A549 (cell line): ENCODE measurements at regions not wholly inside any gene's neighbourhood (a gene's known extent, or its start where the extent isn't known, plus 50 kb on each side); places are given as distances from the start of the nearest gene placed in this dataset.

Source experiments
- BHLHE40 ChIP-seq: IDR thresholded peaks from 2 replicates; pipeline ENCODE4 v1.6.1; 2012; ENCODE audit warnings: low read depth, low read length, inconsistent platforms
- CBX8 ChIP-seq: fragments of 200-600 bp; sonication (generic); IDR thresholded peaks from 2 replicates; pipeline ENCODE4 v1.6.1; 2016
- CHD4 ChIP-seq: fragments of 200-600 bp; sonication (generic); IDR thresholded peaks from 2 replicates; pipeline ENCODE4 v1.6.1; 2016; ENCODE audit warnings: antibody characterized with exemption, mild to moderate bottlenecking, borderline replicate concordance
- FOSL2 ChIP-seq, 2 experiments: fragments of 450-650 bp in 1 of 2; fragments of >200 bp in 1 of 2; sonication (Bioruptor Twin) in 1 of 2; formaldehyde crosslinking; IDR thresholded peaks; 2 replicates each; pipeline versions ENCODE4 v1.5.0 to v1.6.1; 2016 to 2020; ENCODE audit warnings: mild to moderate bottlenecking in 1 of 2, moderate library complexity in 1 of 2
- KDM1A ChIP-seq: fragments of 200-600 bp; sonication (generic); IDR thresholded peaks from 2 replicates; pipeline ENCODE4 v1.6.1; 2016; ENCODE audit warnings: low read depth, mild to moderate bottlenecking
- KDM5A ChIP-seq: fragments of 200-600 bp; sonication (generic); IDR thresholded peaks from 2 replicates; pipeline ENCODE4 v1.6.1; 2016; ENCODE audit warnings: antibody characterized with exemption, mild to moderate bottlenecking
- NFE2L2 ChIP-seq: fragments of 150-350 bp; conservative IDR thresholded peaks from 2 replicates; pipeline ENCODE4 v1.6.1; 2014; ENCODE audit warnings: low read length
- POLR2A ChIP-seq: IDR thresholded peaks from 2 replicates; pipeline ENCODE4 v1.6.1; 2012; ENCODE audit warnings: mild to moderate bottlenecking, low read length
- RAD21 ChIP-seq, 2 experiments: fragments of >200 bp in 1 of 2; sonication (Bioruptor Twin) in 1 of 2; formaldehyde crosslinking in 1 of 2; IDR thresholded peaks in 1 of 2; conservative IDR thresholded peaks in 1 of 2; 2 replicates in 1 of 2; 3 replicates in 1 of 2; pipeline ENCODE4 v1.6.1; 2012 to 2018; ENCODE audit warnings: inconsistent platforms in 1 of 2
- SREBF2 ChIP-seq: fragments of 450-650 bp; IDR thresholded peaks from 2 replicates; pipeline ENCODE4 v1.6.1; 2014; ENCODE audit warnings: mild to moderate bottlenecking, moderate library complexity
- TF ChIP-seq, protein P1 (sequence below): fragments of >200 bp; sonication (Bioruptor Twin); formaldehyde crosslinking; IDR thresholded peaks from 3 replicates; pipeline ENCODE4 v1.5.1; 2016
- TF ChIP-seq, protein P2 (sequence below): fragments of 450-650 bp; IDR thresholded peaks from 2 replicates; pipeline ENCODE4 v1.6.1; 2014; ENCODE audit warnings: antibody characterized with exemption

- TF ChIP-seq CHD4: no peak
- TF ChIP-seq, protein P1, sequence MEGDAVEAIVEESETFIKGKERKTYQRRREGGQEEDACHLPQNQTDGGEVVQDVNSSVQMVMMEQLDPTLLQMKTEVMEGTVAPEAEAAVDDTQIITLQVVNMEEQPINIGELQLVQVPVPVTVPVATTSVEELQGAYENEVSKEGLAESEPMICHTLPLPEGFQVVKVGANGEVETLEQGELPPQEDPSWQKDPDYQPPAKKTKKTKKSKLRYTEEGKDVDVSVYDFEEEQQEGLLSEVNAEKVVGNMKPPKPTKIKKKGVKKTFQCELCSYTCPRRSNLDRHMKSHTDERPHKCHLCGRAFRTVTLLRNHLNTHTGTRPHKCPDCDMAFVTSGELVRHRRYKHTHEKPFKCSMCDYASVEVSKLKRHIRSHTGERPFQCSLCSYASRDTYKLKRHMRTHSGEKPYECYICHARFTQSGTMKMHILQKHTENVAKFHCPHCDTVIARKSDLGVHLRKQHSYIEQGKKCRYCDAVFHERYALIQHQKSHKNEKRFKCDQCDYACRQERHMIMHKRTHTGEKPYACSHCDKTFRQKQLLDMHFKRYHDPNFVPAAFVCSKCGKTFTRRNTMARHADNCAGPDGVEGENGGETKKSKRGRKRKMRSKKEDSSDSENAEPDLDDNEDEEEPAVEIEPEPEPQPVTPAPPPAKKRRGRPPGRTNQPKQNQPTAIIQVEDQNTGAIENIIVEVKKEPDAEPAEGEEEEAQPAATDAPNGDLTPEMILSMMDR: no peak
- TF ChIP-seq RAD21 (conservative IDR thresholded peaks at IDR 0.05 in 1 of 2, IDR thresholded peaks at IDR 0.05 in 1 of 2): no peak
- no peak for TF ChIP-seq BHLHE40
- TF ChIP-seq KDM5A: no peak
- no peak for TF ChIP-seq KDM1A
- TF ChIP-seq SREBF2: no peak
- TF ChIP-seq FOSL2 (IDR thresholded peaks at IDR 0.05): no peak
- no peak for TF ChIP-seq FOSL2 (CRISPR knock-in tag; IDR thresholded peaks at IDR 0.05)
- no peak for TF ChIP-seq CBX8
- no peak for TF ChIP-seq POLR2A
- TF ChIP-seq, protein P2, sequence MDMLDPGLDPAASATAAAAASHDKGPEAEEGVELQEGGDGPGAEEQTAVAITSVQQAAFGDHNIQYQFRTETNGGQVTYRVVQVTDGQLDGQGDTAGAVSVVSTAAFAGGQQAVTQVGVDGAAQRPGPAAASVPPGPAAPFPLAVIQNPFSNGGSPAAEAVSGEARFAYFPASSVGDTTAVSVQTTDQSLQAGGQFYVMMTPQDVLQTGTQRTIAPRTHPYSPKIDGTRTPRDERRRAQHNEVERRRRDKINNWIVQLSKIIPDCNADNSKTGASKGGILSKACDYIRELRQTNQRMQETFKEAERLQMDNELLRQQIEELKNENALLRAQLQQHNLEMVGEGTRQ: no peak
- TF ChIP-seq NFE2L2: no peak
These were observed 177.5 kb downstream of the DACT1 start for GRCh38 chr14:58815161-58815701.
